Urinary bladder (tissue), 3 donors: ENCODE measurements at regions not wholly inside any gene's neighbourhood (a gene's known extent, or its start where the extent isn't known, plus 50 kb on each side); places are given as distances from the start of the nearest gene placed in this dataset.

ENCODE experiments used
- DNase-seq: peaks from one replicate; pipeline ENCODE4 v3.0.0-alpha.2; 2015; ENCODE audit errors: extremely low spot score
- H3K27ac ChIP-seq: one replicate; pipeline ENCODE4 v1.5.1; 2013; ENCODE audit warnings: low read depth, mild to moderate bottlenecking, moderate library complexity
- H3K36me3 ChIP-seq: one replicate; pipeline ENCODE4 v1.6.1; 2013; ENCODE audit warnings: mild to moderate bottlenecking, moderate library complexity; ENCODE audit not compliant: insufficient read depth
- H3K4me1 ChIP-seq: one replicate; pipeline ENCODE4 v1.6.1; 2013; ENCODE audit warnings: mild to moderate bottlenecking, moderate library complexity; ENCODE audit not compliant: insufficient read depth
- H3K4me3 ChIP-seq: one replicate; pipeline ENCODE4 v1.5.1; 2013; ENCODE audit warnings: low read depth, low read length
- WGBS: extraction: QIAGEN DNeasy Blood & Tissue Kit; methylation state at CpG from one replicate; pipeline ENCODE4 v1.1.7; 2013; 5-methylcytosine and 5-hydroxymethylcytosine counted together
- donor health status: healthy with polysubstance abuse.
- donor health status: healthy.

DNA sequence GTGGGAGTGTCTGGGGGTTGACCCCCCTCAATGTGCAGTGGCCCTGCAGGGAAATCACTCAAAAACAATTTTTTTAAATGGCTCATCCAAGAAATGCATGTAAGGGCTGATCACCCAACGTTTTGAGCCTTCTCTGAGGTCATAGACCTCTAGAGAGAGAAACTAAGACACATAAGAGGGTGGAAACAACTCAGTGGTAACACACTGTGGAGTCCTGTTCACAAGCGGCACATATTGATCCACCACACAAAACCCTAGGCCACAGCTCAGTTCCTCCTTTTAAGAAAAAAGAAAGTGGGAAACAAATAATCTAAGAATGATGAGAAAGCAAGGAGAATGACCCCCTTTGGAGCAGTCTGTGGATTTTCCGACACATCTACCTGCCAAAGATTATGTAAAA, 83.0 kb upstream of the METAP2 start:
- no peaks in the 10 kb centered on the region for H3K36me3 ChIP-seq
- DNase-seq, result no peak
- WGBS, result 84% methylated on average over 3 of the region's 3 CpGs

GRCh38 chr12:95393191-95393790, 80.7 kb upstream of the METAP2 start:
- DNase-seq, result no peak
- Histone ChIP-seq H3K36me3 (no peaks in the 10 kb centered on the region), H3K27ac (no peak overlapping the region), H3K4me1 (no peaks in the 10 kb centered on the region), H3K4me3 (no peak overlapping the region)
- 80% methylated on average over 3 of the region's 3 CpGs for WGBS

More for the DNA sequence above, 83.0 kb upstream of the METAP2 start:
- Histone ChIP-seq H3K4me1 (no peaks in the 10 kb centered on the region), H3K4me3 (no peak overlapping the region), H3K27ac (no peak overlapping the region)

DNA sequence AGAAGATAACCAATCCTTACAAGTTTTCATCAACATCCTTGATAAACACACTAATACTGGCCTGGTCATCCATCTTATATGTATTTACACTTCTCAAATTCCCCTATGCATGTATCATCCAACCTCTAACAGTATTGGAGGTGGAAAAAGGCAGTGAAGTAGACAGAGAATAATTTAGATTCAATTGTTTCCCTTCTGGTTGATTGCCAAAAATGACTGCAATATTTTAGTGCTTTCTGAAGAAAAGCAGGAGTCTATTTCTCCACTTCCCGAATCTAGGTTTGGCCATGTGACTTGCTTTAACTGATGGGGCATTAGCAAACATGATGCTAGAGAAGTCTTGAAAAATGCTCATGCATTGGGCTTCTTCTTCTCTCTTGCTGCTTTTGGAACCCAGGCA, 78.3 kb upstream of the METAP2 start:
- H3K27ac ChIP-seq, result no peak overlapping the region
- WGBS, result 23% methylated on average over 1 of the region's 1 CpG
- no peak overlapping the region for H3K4me3 ChIP-seq
- H3K36me3 ChIP-seq, result no peaks in the 10 kb centered on the region
- DNase-seq, result no peak
- H3K4me1 ChIP-seq, result no peaks in the 10 kb centered on the region

DNA sequence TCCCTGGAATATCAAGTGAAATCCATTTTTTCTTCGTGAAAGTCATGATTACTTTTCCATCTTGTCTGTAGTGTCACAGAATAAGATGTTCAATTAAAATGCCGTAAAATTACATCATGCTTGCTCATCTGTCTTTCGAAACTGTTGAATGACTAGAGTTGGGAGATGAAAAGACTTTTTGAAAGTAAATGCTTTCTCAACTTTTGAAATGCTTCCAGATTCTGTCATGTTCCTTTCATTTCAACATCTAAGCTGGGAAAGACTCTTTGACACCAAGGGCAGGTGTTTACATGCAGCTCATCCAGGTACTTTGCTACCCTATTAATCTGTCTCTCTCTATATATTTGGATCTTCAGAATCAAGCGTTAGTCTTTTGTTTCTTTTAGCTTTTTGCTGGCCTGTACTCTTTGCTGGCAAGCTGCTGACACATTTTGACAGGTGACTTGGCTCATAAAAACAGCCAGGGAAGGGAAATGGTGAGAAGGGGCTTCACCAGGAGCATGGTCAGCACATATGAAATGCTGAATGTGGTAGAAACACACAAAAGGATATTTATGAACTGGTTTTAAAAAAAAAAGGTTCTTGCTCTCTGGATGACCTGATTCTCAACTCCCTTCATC, 77.0 kb upstream of the METAP2 start:
- Histone ChIP-seq H3K36me3 (no peaks in the 10 kb centered on the region), H3K4me3 (no peak overlapping the region), H3K27ac (no peak overlapping the region), H3K4me1 (no peaks in the 10 kb centered on the region)
- DNase-seq, result no peak
- WGBS, result 50% methylated on average over 4 of the region's 4 CpGs

GRCh38 chr12:95397571-95397970, 76.4 kb upstream of the METAP2 start:
- H3K36me3 ChIP-seq, result no peaks in the 10 kb centered on the region
- no peak overlapping the region for H3K4me3 ChIP-seq
- H3K4me1 ChIP-seq, result no peaks in the 10 kb centered on the region
- H3K27ac ChIP-seq, result no peak overlapping the region
- 52% methylated on average over 5 of the region's 5 CpGs for WGBS
- DNase-seq, result no peak

GRCh38 chr12:95402096-95402495, 71.9 kb upstream of the METAP2 start:
- Histone ChIP-seq H3K27ac (no peak overlapping the region), H3K36me3 (no peaks in the 10 kb centered on the region), H3K4me3 (no peak overlapping the region), H3K4me1 (no peaks in the 10 kb centered on the region)
- WGBS, result 48% methylated on average over 4 of the region's 4 CpGs
- DNase-seq, result no peak

DNA sequence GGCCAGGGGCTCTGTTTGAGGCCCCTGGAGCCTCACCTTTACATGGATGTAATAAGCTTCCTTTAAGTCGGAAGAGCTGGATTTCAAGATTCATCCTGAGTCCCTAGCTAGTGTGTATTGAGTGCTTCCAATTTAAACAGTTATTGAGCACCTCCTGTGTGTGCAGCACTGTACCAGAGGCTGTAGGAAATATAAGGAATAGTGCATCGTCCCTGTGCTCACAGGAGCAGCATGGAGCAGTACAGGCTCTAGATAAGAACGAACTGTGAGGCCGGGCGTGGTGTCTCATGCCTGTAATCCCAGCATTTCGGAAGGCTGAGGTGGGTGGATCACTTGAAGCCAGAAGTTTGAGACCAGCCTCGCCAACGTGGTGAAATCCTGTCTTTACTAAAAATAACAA, 65.8 kb upstream of the METAP2 start:
- DNase-seq, result no peak
- H3K27ac ChIP-seq, result no peak overlapping the region
- no peaks in the 10 kb centered on the region for H3K4me1 ChIP-seq
- H3K4me3 ChIP-seq, result no peak overlapping the region
- WGBS, result 77% methylated on average over 8 of the region's 8 CpGs
- H3K36me3 ChIP-seq, result no peaks in the 10 kb centered on the region

- no peak overlapping the region for H3K4me3 ChIP-seq
- no peaks in the 10 kb centered on the region for H3K4me1 ChIP-seq
- no peaks in the 10 kb centered on the region for H3K36me3 ChIP-seq
- 95% methylated on average over 3 of the region's 3 CpGs for WGBS
- no peak for DNase-seq
- no peak overlapping the region for H3K27ac ChIP-seq
Measured at GRCh38 chr12:95411057-95411456, 62.9 kb upstream of the METAP2 start.

DNA sequence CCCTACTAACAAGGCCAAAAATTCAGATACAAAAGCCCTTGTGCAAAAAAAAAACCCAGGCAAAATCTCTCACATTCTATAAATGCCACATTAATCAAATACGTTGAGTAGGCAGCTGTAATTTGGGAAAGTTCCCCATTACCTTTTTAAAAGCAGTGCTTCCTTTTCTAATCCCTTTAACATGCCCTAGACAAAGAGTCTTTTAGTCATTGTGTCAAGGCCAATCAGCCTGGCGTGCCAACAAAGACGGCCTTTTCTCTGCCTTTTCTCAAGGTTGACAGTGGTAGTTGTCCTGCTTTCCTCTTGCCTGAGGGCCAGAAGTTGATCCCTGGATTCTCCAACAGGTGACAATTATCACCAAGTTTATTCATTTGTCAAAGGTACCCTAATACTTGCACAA, 62.5 kb upstream of the METAP2 start:
- DNase-seq, result no peak
- H3K36me3 ChIP-seq, result no peaks in the 10 kb centered on the region
- H3K4me3 ChIP-seq, result no peak overlapping the region
- H3K4me1 ChIP-seq, result no peaks in the 10 kb centered on the region
- WGBS, result 75% methylated on average over 3 of the region's 3 CpGs
- no peak overlapping the region for H3K27ac ChIP-seq

GRCh38 chr12:95412482-95413311, 61.3 kb upstream of the METAP2 start:
- DNase-seq, result no peak
- Histone ChIP-seq H3K4me3 (no peak overlapping the region), H3K36me3 (no peaks in the 10 kb centered on the region), H3K27ac (no peak overlapping the region), H3K4me1 (no peaks in the 10 kb centered on the region)
- 46% methylated on average over 4 of the region's 4 CpGs for WGBS

- Histone ChIP-seq H3K27ac (no peak overlapping the region), H3K4me3 (no peak overlapping the region), H3K4me1 (no peaks in the 10 kb centered on the region), H3K36me3 (no peaks in the 10 kb centered on the region)
- 88% methylated on average over 3 of the region's 3 CpGs for WGBS
- no peak for DNase-seq
Measured at GRCh38 chr12:95413576-95413975, 60.4 kb upstream of the METAP2 start.

DNA sequence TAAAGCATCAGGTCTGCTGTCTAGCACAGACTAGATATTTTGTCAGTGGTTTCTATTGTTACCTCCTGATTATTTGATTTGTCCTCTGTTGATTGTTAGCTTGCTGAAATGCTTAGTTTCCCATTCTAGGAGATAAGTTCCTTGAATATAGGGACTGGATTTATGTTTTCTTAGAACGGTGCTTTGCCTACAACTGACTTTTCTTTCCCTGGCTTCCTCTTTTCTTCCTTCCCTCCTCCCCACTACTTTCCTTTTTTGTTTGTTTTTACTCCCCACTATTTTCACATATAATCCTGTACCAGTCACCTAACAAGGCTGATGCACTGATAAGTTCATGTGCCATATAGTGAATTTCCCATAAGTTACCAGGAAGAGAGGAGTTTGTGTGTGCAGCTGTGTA, 58.5 kb upstream of the METAP2 start:
- WGBS, result 67% methylated on average over 1 of the region's 1 CpG
- Histone ChIP-seq H3K4me1 (no peaks in the 10 kb centered on the region), H3K4me3 (no peak overlapping the region), H3K36me3 (no peaks in the 10 kb centered on the region), H3K27ac (no peak overlapping the region)
- DNase-seq, result no peak

- 80% methylated on average over 5 of the region's 5 CpGs for WGBS
- H3K4me3 ChIP-seq, result no peak overlapping the region
- no peak for DNase-seq
- no peaks in the 10 kb centered on the region for H3K36me3 ChIP-seq
- no peak overlapping the region for H3K27ac ChIP-seq
- H3K4me1 ChIP-seq, result no peaks in the 10 kb centered on the region
Measured at GRCh38 chr12:95416111-95416636, 57.8 kb upstream of the METAP2 start.

DNA sequence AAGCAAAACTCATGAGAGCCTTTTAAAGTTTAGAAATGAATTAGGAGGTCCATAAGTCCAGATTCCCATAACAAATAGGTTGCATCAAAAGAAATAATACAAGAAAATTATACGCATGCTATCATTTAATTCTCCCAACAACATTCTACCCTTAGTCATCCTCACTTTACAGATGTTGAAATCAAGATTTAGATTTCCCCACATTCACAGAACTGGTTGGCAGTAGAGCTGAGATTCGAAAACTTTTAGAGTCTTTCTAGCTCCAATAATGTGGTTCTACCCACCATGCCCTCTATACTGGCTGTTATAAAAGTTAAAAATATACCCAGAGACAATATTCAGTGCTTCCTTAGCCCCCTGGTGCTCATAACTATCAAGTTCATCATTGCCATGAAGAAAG, 56.6 kb upstream of the METAP2 start:
- H3K36me3 ChIP-seq, result no peaks in the 10 kb centered on the region
- no peaks in the 10 kb centered on the region for H3K4me1 ChIP-seq
- WGBS, result 82% methylated on average over 2 of the region's 2 CpGs
- no peak overlapping the region for H3K27ac ChIP-seq
- H3K4me3 ChIP-seq, result no peak overlapping the region
- no peak for DNase-seq
